ENCODE measurements at regions not wholly inside any gene's neighbourhood (a gene's known extent, or its start where the extent isn't known, plus 50 kb on each side); places are given as distances from the start of the nearest gene placed in this dataset.
"Not testable (repeated sequence)": the region's sequence is repeated elsewhere in the genome, so short reads cannot be mapped to it uniquely, and the experiment has no call there.

GRCh38 chr9:124126648-124127646 is 115.4 kb downstream of the LHX2 start:
- peak; percentile 12 for DNase-seq

- DNase-seq: no peak
Observed at GRCh38 chr9:124128568-124129166, 117.1 kb downstream of the LHX2 start.

GRCh38 chr9:124130277-124131075 is 118.9 kb downstream of the LHX2 start:
- DNase-seq: no peak

GRCh38 chr9:124131518-124131917 is 120.0 kb downstream of the LHX2 start:
- DNase-seq: not testable (repeated sequence)

GRCh38 chr9:124132671-124133147 is 121.1 kb downstream of the LHX2 start:
- no peak for DNase-seq

- no peak for DNase-seq
Observed at GRCh38 chr9:124133727-124134126, 122.2 kb downstream of the LHX2 start.

- DNase-seq: no peak
Observed at GRCh38 chr9:124134526-124134925, 123.0 kb downstream of the LHX2 start.

GRCh38 chr9:124135813-124136365 is 121.9 kb upstream of the NEK6 start:
- DNase-seq: no peak

GRCh38 chr9:124137009-124137943 is 120.5 kb upstream of the NEK6 start:
- no peak for DNase-seq

GRCh38 chr9:124137944-124138335 is 119.8 kb upstream of the NEK6 start:
- DNase-seq: no peak

- DNase-seq: no peak
Observed at GRCh38 chr9:124139001-124139400, 118.7 kb upstream of the NEK6 start.

- DNase-seq: no peak
Observed at GRCh38 chr9:124140941-124141568, 116.7 kb upstream of the NEK6 start.

- DNase-seq: not testable (repeated sequence)
Observed at GRCh38 chr9:124144561-124145123, 113.1 kb upstream of the NEK6 start.

- no peak for DNase-seq
Observed at GRCh38 chr9:124146031-124146561, 111.7 kb upstream of the NEK6 start.

- no peak for DNase-seq
Observed at GRCh38 chr9:124149992-124150391, 107.8 kb upstream of the NEK6 start.

GRCh38 chr9:124163760-124164255 is 93.9 kb upstream of the NEK6 start:
- DNase-seq: no peak

GRCh38 chr9:124164811-124165210 is 92.9 kb upstream of the NEK6 start:
- DNase-seq: no peak

GRCh38 chr9:124174433-124174832 is 83.3 kb upstream of the NEK6 start:
- no peak for DNase-seq

GRCh38 chr9:124177522-124177921 is 80.2 kb upstream of the NEK6 start:
- not testable (repeated sequence) for DNase-seq
